ENCODE measurements at regions not wholly inside any gene's neighbourhood (a gene's known extent, or its start where the extent isn't known, plus 50 kb on each side); places are given as distances from the start of the nearest gene placed in this dataset.

DNA sequence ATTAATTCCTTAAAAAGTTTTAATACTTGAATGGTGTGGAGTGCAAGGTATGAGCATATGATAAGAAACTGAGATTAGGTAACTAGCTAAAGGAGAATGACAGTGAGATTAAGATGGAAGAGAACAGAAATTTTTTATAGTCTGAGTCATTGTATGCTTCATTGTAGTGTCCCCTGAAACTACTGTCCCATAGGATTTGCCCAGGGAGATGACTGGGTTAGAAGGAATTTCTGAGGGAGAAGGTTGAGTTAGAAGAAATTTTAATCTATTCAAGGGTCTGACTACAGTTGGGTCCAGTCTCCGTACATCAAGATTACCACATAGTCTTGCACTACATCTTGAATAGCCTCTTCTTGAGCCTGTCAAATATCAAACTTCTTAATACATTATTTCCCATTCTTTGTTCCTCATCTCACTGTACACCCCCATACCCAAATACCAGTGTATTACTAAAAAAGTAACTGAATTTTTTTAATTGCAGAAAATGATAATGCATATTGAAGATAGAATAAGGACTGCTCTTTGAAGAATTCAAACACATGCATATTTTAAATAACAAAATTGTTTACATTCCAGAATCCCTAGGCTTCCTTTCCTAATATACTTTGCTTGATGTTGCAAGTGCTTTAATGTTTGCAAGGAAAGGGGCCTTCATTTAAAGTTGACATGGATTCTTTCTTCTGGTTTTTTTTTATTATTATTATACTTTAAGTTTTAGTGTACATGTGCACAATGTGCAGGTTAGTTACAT lies 314.3 kb upstream of the COL3A1 start:
- H3K4me1 Mint-ChIP-seq = no peaks in the 10 kb centered on the region
- no peaks in the 10 kb centered on the region for H3K27me3 ChIP-seq (ENCODE audit: control insufficient read depth in 2 of 2, insufficient read depth in 2 of 2, low read length in 2 of 2)
- no peak overlapping the region for H3K4me3 ChIP-seq (replicated peaks in 1 of 3; ENCODE audit: low read depth in 2 of 3, low read length in 3 of 3)
- no CpG with 5 or more reads among the region's 1 CpG for WGBS (ENCODE audit: insufficient coverage)
- no peaks in the 10 kb centered on the region for H3K4me1 ChIP-seq (ENCODE audit: control insufficient read depth in 1 of 2, insufficient read depth in 2 of 2, low read length in 2 of 2)
- peaks cover 0 to 2% (median 0%) of the 10 kb centered on the region in 7 donors for H3K9me3 Mint-ChIP-seq
- no peak for DNase-seq
- no peaks in the 10 kb centered on the region for H3K9me3 ChIP-seq (replicated peaks in 1 of 2; ENCODE audit: control insufficient read depth in 1 of 2, insufficient read depth in 1 of 2, low read length in 2 of 2)
- no peaks in the 10 kb centered on the region for H3K36me3 ChIP-seq (replicated peaks in 1 of 2; ENCODE audit: control insufficient read depth in 1 of 2, insufficient read depth in 2 of 2, low read length in 2 of 2)
- H3K9ac ChIP-seq (ENCODE audit: insufficient read depth, low read length, poor library complexity, severe bottlenecking) = no peak overlapping the region
- TF ChIP-seq, protein P1, sequence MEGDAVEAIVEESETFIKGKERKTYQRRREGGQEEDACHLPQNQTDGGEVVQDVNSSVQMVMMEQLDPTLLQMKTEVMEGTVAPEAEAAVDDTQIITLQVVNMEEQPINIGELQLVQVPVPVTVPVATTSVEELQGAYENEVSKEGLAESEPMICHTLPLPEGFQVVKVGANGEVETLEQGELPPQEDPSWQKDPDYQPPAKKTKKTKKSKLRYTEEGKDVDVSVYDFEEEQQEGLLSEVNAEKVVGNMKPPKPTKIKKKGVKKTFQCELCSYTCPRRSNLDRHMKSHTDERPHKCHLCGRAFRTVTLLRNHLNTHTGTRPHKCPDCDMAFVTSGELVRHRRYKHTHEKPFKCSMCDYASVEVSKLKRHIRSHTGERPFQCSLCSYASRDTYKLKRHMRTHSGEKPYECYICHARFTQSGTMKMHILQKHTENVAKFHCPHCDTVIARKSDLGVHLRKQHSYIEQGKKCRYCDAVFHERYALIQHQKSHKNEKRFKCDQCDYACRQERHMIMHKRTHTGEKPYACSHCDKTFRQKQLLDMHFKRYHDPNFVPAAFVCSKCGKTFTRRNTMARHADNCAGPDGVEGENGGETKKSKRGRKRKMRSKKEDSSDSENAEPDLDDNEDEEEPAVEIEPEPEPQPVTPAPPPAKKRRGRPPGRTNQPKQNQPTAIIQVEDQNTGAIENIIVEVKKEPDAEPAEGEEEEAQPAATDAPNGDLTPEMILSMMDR (IDR thresholded peaks at IDR 0.05) = no peak
- no peaks in the 10 kb centered on the region for H4K20me1 ChIP-seq (ENCODE audit: insufficient read depth, low read length)
- no peaks in the 10 kb centered on the region for H3K27me3 Mint-ChIP-seq (ENCODE audit: low read depth in 3 of 3)
- H3K4me3 Mint-ChIP-seq = no peak overlapping the region
- no peaks in the 10 kb centered on the region for H3K36me3 Mint-ChIP-seq
- no peak overlapping the region for H3K4me2 ChIP-seq (replicated peaks; ENCODE audit: extremely low read depth, low read length, poor library complexity, severe bottlenecking)
- no peak overlapping the region for H3K27ac Mint-ChIP-seq
- no peak overlapping the region for H3K27ac ChIP-seq (ENCODE audit: low read depth in 1 of 2, low read length in 2 of 2)
- intact Hi-C loops (cut with micrococcal nuclease) = no loop called here
- no peaks in the 10 kb centered on the region for H3K79me2 ChIP-seq (ENCODE audit: insufficient read depth, low read length)
- H2AFZ ChIP-seq (ENCODE audit: insufficient read depth, low read depth, low read length, poor library complexity, severe bottlenecking) = no peak overlapping the region

DNA sequence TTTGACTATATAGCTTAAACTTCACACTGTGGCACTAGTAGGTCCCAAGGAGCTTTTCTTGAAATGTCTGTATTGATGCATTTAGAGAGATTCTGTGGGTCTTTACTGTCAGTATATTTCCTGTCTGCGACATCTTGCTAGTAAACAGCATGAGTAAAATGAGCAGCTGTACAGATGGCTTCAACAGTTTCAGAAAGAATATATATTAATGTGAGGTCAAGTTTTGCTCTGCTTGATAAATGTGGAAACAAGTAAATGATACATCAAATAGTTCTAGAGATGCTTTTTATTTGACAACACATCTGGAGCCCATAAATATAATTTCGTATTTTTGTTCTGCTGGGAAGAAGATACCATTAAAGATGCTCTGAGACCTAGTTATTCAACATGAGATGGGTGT lies 310.9 kb upstream of the COL3A1 start:
- Histone ChIP-seq H3K4me1 (ENCODE audit: control insufficient read depth in 1 of 2, insufficient read depth in 2 of 2, low read length in 2 of 2) (no peaks in the 10 kb centered on the region), H3K9me3 (replicated peaks in 1 of 2; ENCODE audit: control insufficient read depth in 1 of 2, insufficient read depth in 1 of 2, low read length in 2 of 2) (no peaks in the 10 kb centered on the region), H3K27me3 (ENCODE audit: control insufficient read depth in 2 of 2, insufficient read depth in 2 of 2, low read length in 2 of 2) (no peaks in the 10 kb centered on the region), H3K4me3 (replicated peaks in 1 of 3; ENCODE audit: low read depth in 2 of 3, low read length in 3 of 3) (no peak overlapping the region), H3K4me2 (replicated peaks; ENCODE audit: extremely low read depth, low read length, poor library complexity, severe bottlenecking) (no peak overlapping the region), H2AFZ (ENCODE audit: insufficient read depth, low read depth, low read length, poor library complexity, severe bottlenecking) (no peak overlapping the region), H3K79me2 (ENCODE audit: insufficient read depth, low read length) (no peaks in the 10 kb centered on the region), H3K9ac (ENCODE audit: insufficient read depth, low read length, poor library complexity, severe bottlenecking) (no peak overlapping the region), H3K36me3 (replicated peaks in 1 of 2; ENCODE audit: control insufficient read depth in 1 of 2, insufficient read depth in 2 of 2, low read length in 2 of 2) (no peaks in the 10 kb centered on the region), H4K20me1 (ENCODE audit: insufficient read depth, low read length) (no peaks in the 10 kb centered on the region), H3K27ac (ENCODE audit: low read depth in 1 of 2, low read length in 2 of 2) (no peak overlapping the region)
- Mint-ChIP-seq H3K36me3 (no peaks in the 10 kb centered on the region), H3K4me1 (no peaks in the 10 kb centered on the region), H3K27ac (no peak overlapping the region), H3K9me3 (peaks cover 0 to 2% (median 0%) of the 10 kb centered on the region in 7 donors), H3K27me3 (ENCODE audit: low read depth in 3 of 3) (no peaks in the 10 kb centered on the region), H3K4me3 (no peak overlapping the region)
- TF ChIP-seq, protein P1 (IDR thresholded peaks at IDR 0.05) = no peak
- no CpG with 5 or more reads among the region's 2 CpGs for WGBS (ENCODE audit: insufficient coverage)
- DNase-seq = no peak
- intact Hi-C loops (cut with micrococcal nuclease) = no loop called here

Data from CD14-positive monocyte (primary cell).